HCEC 1CT (cell line): ENCODE measurements at regions not wholly inside any gene's neighbourhood (a gene's known extent, or its start where the extent isn't known, plus 50 kb on each side); places are given as distances from the start of the nearest gene placed in this dataset.
"Not testable (repeated sequence)": the region's sequence is repeated elsewhere in the genome, so short reads cannot be mapped to it uniquely, and the experiment has no call there.

Source experiments
- DNase-seq: peaks from one replicate; pipeline ENCODE4 v3.0.0-alpha.2; 2017

DNA sequence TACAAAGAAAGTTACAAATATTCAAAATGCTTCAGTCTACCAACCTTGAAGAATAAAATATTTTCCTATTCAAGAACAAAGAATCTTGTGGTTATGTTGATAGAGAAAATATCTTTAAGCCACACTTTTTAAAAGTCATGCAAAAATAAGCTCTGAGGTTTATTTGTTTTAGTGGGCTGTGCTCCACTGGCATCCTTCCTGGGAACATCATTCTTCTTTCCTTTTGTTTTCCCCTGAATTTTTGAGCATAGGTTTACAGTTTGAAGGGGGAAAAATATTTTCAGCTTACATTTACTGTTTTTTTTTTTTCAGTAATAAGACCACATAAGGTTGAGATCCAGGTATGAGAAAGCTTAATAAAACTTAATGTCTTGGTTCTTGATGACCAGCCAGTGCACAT is 72.0 kb upstream of the BACH2 start:
- no peak for DNase-seq

GRCh38 chr6:90368001-90368400 is 71.4 kb upstream of the BACH2 start:
- no peak for DNase-seq

GRCh38 chr6:90365565-90366219 is 69.0 kb upstream of the BACH2 start:
- DNase-seq, result no peak

- DNase-seq, result no peak
Measured at GRCh38 chr6:90365002-90365401, 68.4 kb upstream of the BACH2 start.

DNA sequence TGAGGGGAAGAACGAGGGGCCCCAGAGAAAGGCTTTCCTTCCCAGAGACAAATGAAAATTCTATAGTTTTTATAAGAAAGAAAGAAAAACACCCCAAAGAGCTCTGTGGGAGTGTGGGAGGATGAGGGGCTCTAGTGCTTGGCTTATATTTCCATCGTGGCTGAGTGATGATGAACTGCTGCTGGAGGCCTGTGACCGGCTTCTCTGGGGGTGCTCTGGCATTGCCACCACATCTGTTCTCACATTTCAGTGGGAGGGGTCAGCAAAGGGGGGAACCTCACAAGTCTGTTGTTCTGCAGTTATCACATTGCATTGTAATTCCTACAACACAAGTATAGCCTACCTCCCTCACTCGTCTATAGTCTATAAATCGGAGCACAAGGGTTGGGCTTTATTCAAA is 67.6 kb upstream of the BACH2 start:
- no peak for DNase-seq

DNA sequence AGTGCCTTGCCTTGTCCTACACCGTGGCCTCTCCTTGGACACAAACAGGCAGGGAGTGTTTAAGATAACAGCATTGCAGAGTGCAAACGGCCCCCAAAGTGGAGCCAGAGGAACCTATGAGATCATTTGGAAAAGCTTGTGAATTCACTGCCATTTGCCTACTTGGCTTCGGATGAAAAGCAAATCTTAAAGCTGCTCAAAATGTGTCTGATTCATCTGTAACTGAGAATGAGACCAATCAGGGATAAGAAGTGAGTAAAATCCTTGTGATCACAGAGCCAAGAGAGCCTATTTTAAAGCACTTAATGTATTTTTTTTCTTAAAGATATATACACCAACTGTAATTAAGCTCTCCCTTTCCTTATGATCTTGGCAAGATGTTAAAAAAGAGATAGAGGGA is 65.7 kb upstream of the BACH2 start:
- DNase-seq, result no peak

- DNase-seq, result no peak
Measured at GRCh38 chr6:90361174-90361573, 64.5 kb upstream of the BACH2 start.

DNA sequence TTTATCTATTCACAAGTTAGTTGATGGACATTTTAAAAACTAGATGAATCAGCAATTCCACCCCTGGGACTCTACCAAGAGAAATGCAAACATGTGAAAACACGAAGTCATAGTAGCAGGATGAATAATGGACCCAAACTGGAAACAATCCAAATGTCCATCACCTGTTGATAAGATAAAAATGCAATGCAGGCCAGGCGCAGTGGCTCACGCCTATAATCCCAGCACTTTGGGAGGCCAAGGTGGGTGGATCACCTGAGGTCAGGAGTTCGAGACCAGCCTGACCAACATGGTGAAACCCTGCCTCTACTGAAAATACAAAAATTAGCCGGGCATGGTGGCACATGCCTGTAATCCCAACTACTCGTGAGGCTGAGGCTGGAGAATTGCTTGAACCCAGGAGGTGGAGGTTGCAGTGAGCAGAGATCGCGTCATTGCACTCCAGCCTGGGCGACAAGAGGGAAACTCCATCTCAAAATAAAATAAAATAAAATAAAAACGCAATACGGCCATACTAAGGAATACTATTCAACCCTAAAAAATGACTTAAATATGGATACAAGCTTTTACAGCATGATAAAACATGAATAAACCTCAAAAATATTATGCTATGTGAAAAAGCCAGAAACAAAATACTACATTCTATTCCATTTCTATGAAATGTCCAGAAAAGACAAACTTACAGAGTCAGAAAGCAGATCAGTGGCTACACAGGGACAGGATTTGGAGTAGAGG is 61.6 kb upstream of the BACH2 start:
- DNase-seq, result not testable (repeated sequence)

DNA sequence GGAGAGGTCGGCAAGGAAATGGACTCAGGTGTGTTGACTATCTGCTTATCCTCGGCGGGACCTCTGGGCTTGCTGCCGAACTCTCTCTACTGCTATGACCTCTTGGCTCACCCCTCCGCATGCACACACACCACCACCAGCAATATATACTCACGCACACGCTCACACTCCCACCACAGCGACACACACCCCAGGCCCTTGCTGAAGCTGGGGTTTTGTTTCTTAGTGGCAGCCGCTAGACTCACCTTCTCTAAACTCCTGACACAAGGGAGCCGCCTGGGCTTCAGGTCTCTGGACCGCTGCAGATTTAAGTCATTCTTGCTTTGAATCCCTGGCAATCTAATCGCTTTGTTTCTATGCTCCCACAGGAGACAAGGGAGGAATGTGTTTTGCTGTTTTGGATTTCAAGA is 59.4 kb upstream of the BACH2 start:
- no peak for DNase-seq

DNA sequence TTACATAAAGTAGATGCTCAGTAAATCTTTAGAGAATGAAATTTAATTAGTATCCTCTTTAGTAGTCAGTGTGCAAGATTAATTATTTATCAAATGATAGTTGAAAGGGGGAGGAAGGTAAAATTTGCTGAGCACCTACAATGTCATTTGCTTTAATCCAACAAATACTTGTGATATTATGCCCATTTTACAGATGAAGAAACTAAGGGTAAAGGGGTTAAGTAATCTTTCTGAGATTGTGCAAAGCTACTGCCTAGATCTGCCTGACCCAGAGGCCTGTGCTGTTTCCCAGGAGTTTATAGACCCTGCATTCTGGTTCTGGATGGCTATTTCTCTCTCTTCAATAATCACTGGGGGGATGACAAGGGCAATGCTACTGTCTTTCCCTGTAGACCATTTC is 58.3 kb upstream of the BACH2 start:
- DNase-seq, result no peak

GRCh38 chr6:90351696-90352095 is 55.1 kb upstream of the BACH2 start:
- no peak for DNase-seq

DNA sequence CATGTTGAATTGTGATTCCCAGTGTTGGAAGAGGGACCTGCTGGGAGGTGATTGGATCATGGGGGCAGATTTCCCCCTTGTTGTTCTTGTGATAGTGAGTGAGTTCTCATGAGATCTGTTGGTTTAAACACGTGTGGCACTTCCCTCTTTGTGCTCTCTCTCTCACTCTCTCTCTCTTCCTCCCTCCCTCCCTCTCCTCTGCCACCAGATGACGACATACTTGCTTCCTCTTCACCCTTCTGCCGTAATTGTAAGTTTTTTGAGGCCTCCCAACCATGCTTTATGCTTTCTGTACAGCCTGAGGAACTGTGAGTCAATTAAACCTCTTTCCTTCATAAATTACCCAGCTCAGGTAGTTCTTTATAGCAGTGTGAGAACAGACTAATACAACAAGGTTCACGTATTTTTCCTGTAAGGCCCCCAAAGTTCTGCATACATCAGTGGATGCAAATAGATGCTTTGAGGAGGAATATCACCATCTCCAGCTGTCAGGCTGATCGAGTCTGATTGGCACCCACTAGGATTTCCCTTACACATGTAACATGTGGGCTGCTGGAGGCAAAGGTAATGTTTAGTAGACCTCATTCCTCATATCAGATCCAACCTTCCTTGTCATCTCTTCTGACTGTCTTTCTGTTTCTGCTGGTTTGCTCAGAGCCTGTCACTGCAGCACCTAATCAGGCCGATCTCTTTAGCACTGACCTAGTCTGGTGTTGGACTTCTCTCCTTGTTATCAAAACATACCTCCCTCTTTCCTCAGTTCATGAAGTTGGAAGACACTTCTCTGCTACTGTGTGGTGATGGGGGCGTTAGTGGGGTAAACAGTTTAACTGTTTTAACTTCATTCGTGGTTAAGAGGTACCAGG is 54.3 kb upstream of the BACH2 start:
- DNase-seq, result no peak

DNA sequence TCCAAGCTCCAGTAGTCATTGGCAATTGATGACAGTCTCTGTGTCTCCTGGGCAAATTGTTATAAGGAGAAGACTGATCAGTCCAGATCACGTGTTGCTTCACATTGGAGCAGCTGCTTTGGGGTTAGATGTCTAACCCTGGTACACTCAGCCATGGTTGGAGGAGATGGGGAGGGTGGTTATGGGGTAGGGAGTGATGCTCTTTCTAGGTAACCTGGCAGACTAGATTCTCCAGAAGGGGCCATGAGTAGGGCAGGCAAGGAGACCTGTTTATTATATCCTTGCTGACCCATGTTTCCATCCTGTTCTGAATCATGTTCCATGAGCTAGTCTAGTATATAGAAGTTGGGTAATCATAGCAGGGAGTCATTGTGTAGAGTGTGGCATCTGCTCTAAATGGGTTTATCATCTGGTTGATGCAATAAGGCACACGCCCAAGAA is 50.8 kb upstream of the BACH2 start:
- DNase-seq, result no peak

- no peak for DNase-seq
Measured at GRCh38 chr6:90346729-90347128, 50.1 kb upstream of the BACH2 start.
